ENCODE measurements at regions not wholly inside any gene's neighbourhood (a gene's known extent, or its start where the extent isn't known, plus 50 kb on each side); places are given as distances from the start of the nearest gene placed in this dataset.

- DNase-seq (ENCODE audit: extremely low read depth, low read depth), result no peak
These were observed 63.7 kb upstream of the PSMD7 start for GRCh38 chr16:74232806-74233465.

- DNase-seq (ENCODE audit: extremely low read depth, low read depth), result no peak
These were observed 66.5 kb upstream of the PSMD7 start for GRCh38 chr16:74230126-74230525.

DNA sequence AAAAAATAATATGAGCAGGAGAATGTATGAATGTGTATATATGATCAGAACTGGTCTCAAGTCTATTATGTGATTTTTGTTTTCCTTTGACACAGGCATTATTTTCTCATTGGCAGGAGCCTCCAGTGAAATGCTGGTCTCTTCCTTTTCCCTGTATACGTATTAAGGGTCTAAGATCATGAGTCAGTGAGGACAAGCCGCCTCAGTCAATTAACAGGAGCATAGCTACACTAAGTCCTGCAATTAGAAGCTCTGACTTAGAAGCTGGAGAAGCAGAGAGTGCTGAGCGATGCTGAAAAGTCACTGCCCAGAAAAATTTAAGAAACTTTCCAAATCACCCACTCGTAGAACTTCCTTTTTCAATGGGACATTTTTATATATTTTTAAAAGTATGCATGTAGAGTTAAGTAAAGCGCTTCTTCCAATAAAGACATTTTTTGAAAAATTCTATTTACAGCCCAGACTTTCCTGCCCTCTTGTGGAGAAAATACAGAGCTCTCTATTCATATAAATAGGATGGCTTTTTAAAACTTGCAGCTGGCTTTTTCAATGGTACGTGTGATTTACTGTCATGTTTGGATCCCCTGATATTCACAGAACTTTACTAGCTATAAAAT lies 70.2 kb upstream of the PSMD7 start:
- no peak for DNase-seq (ENCODE audit: extremely low read depth, low read depth)

DNA sequence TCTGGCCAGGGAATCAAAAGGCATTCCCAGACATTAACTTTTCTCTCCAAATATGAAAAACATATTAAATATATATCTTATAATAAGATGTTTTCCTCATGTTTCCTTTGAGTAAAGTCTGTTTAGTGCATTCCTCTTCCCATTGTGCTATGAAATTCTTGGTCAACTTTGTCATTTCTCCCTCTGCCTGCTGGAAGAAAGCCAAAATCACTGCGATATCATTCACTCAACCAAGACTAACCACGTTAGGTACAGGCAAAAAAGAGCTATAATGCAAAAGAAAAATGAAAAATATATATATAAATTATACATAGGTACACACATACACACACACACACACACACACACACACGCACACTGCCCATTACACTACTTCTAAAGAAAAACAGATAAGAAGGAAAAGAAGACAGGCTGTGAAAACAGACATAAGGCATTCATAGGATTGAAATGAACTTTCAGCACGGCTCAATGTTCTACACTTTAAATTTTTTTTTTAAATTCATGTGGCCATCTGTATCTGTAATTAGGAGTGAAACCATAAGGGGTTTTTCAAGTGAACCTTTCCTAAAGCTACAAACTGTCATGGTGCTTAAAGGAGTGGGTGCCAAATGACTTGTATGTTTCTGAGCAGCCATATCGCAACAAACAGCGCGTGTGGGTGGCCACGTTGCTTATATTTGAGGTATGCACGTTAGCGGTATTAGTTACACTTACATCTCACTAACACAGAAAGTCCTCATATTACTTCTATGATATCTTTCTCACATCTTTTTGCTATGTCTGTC lies 71.6 kb upstream of the PSMD7 start:
- DNase-seq (ENCODE audit: extremely low read depth, low read depth), result no peak

- no peak for DNase-seq (ENCODE audit: extremely low read depth, low read depth)
These were observed 74.8 kb upstream of the PSMD7 start for GRCh38 chr16:74221828-74222227.

DNA sequence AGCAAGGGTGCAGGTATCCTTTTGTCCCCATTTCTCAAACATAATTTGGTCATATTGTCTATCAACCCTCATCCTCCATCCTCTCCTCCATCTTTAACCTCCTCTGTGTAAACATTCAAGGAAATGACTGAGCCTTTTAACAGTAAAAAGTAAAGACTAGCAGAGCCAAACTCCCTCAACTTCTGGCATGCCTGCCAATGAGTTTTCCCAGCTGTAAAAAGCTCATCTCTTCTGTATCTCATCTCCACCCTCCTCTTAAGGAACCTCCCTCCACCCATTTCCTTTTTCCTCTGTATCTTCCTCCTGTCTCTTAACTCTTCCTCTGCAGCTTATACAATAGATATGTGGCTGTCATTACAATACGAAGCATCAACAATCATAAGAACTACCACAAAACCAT lies 76.9 kb upstream of the PSMD7 start:
- DNase-seq (ENCODE audit: extremely low read depth, low read depth), result no peak

GRCh38 chr16:74218871-74219270 lies 77.7 kb upstream of the PSMD7 start:
- DNase-seq (ENCODE audit: extremely low read depth, low read depth), result no peak

DNA sequence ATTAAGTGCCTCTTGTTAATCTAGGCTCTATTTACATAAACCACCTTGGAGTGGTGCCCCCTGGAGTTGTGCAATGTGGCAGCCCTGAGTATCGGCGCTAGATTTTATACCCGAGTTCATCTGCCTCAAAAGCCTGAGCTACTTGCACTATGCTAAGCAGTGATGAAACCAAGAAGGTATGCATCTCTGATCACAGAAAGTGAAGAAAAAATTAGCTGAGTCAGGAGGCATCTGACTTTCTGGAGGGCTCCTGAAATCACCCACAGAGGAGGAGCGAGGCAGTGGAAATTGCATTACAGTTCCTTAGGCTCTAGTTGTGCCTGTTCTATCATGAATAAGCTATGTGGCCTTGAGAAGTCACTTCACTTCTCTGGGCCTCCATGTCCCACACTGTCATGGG lies 80.3 kb upstream of the PSMD7 start:
- no peak for DNase-seq (ENCODE audit: extremely low read depth, low read depth)

- DNase-seq (ENCODE audit: extremely low read depth, low read depth), result no peak
These were observed 81.4 kb upstream of the PSMD7 start for GRCh38 chr16:74215249-74215648.

- no peak for DNase-seq (ENCODE audit: extremely low read depth, low read depth)
These were observed 83.2 kb upstream of the PSMD7 start for GRCh38 chr16:74213372-74213771.

DNA sequence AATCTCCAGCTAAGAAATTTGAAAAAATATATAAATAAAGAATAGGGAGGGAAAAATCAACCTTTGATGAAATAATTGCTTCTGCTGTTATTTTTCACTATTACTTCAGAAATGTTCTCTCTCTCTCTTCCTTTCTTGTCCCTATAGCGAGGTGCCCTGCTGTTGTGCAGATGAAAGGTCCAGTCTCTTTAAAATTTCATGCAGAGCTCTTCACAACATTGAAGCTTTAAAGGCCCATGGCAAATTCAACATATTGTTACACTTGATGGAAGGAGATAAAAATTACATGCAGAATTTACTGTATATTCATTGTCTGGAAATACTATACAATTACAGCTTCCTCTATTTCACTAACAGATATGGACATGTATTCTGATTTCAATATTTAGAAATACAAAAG lies 86.4 kb upstream of the PSMD7 start:
- no peak for DNase-seq (ENCODE audit: extremely low read depth, low read depth)

DNA sequence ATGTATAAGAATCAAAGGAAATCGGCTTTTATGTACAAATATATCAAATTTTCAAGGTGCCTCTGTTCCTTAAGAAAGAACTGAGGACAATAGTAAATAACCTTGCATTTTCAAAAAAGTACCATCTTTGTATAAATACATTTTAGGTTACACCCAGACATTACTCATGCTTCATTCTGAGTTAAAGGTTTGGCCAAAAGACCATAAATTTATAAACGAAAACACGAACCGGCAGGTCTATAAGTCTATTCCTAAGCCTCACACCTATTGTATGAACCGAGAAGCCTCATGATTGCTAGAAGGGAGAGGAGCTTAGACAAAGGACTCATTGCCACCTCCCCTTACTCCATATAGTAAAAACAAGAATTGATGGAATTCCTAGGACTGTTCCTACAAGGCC lies 94.6 kb upstream of the PSMD7 start:
- no peak for DNase-seq (ENCODE audit: extremely low read depth, low read depth)

DNA sequence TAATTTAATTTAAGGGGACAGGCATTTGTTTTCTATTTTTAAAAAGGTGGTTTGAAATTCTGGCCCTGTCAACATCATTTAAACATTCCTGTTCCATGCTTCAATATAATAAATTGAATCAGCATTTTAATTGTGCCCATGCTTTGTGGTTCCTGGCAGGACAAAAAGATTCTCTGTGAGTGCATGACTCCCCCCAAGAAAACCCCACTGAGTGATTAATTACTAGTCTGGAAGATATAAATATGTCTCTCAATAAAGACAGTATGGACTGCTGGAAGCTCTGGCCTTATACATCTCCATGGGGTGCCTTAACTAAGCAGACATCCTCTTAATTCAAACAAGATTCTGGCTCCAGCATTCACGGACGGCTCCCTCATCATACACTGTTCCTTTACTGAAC lies 95.0 kb upstream of the PSMD7 start:
- DNase-seq (ENCODE audit: extremely low read depth, low read depth), result no peak

- no peak for DNase-seq (ENCODE audit: extremely low read depth, low read depth)
These were observed 95.7 kb upstream of the PSMD7 start for GRCh38 chr16:74200921-74201320.

GRCh38 chr16:74199842-74200124 lies 96.8 kb upstream of the PSMD7 start:
- DNase-seq (ENCODE audit: extremely low read depth, low read depth), result no peak

DNA sequence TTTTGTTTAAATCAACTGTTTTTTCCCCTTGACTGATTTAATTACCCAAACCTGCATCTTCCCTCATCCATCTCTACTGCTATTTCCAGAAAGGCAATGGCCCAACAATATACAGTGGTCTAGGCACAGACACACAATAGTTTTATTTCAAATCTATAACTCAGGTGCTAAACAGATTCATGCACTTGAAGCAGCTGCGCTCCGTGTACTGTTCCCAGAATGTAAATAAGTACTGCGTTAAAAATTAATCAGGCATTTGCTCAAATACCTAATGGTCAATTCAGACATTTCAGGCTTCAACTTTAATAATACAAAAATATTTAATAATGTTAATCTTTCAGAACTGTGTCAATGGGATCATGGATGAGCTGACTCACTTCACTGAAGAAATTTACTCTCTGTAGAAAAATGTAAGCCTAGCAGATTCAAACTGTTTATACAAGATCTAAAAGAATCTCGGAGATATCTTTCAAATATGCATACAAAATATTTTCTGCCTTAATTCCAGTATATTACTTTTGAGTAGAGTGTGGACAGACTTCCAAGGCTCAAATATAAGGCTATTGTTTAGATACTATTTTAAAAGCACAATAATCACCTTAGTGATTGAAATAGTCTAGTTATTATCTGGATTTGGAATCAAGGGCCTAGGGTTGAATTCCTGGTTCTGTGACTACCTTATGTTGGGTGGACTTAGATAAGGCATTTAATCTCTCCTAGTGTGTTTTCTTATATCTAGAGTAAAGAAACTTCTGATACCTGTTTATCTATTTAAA lies 97.4 kb upstream of the PSMD7 start:
- no peak for DNase-seq (ENCODE audit: extremely low read depth, low read depth)

- no peak for DNase-seq (ENCODE audit: extremely low read depth, low read depth)
These were observed 104.3 kb upstream of the PSMD7 start for GRCh38 chr16:74192281-74192797.

DNA sequence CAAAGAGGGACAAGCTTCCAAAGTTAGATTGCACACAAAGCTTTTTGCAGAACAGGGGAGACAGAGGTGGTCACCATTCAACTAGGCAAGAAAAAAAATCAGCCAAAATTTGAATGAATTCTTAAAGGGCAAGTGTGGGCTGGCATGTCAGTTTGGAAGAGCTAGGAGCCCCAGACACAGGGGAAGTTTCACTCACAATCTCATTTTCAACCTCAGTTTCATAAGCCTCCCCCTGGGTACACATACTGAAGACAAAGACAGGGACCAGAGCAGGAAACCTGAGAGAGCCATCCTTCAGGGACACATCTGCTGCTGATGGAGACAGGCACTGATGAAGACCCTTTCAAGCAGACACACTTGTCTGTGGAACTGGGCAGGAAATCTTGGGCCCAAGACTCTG lies 106.3 kb upstream of the PSMD7 start:
- DNase-seq (ENCODE audit: extremely low read depth, low read depth), result no peak

DNA sequence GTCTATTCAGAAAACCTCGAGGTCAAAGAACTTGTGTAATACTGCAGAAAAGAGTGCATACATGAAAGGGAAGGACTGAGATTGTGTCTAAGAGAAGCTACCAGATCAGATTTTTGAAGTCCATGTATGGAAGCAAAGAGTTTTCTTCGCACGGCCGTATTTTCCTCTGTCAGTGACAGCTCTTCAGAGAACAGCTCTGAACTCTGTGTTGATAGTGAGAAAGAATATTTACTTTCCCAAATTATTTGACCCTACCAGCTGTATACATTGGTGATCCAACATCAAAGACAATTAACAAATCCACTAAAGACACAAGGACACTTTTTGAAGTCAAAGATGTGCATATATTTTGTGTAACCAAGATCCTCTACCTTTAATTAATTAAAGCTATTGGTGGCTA lies 107.8 kb upstream of the PSMD7 start:
- no peak for DNase-seq (ENCODE audit: extremely low read depth, low read depth)

- no peak for DNase-seq (ENCODE audit: extremely low read depth, low read depth)
These were observed 110.0 kb upstream of the PSMD7 start for GRCh38 chr16:74186561-74186971.

GRCh38 chr16:74184839-74185238 lies 111.8 kb upstream of the PSMD7 start:
- no peak for DNase-seq (ENCODE audit: extremely low read depth, low read depth)

Measured in NCI-H460 (cell line).